Hematopoietic multipotent progenitor cell (in vitro differentiated cells): ENCODE measurements at regions not wholly inside any gene's neighbourhood (a gene's known extent, or its start where the extent isn't known, plus 50 kb on each side); places are given as distances from the start of the nearest gene placed in this dataset.
"Not testable (repeated sequence)": the region's sequence is repeated elsewhere in the genome, so short reads cannot be mapped to it uniquely, and the experiment has no call there.

ENCODE experiments used
- DNase-seq, 3 donors: peaks; one replicate each; pipeline ENCODE4 v3.0.0-alpha.2; 2011 to 2015; ENCODE audit warnings: low read depth in 2 of 3, low spot score in 2 of 3

DNA sequence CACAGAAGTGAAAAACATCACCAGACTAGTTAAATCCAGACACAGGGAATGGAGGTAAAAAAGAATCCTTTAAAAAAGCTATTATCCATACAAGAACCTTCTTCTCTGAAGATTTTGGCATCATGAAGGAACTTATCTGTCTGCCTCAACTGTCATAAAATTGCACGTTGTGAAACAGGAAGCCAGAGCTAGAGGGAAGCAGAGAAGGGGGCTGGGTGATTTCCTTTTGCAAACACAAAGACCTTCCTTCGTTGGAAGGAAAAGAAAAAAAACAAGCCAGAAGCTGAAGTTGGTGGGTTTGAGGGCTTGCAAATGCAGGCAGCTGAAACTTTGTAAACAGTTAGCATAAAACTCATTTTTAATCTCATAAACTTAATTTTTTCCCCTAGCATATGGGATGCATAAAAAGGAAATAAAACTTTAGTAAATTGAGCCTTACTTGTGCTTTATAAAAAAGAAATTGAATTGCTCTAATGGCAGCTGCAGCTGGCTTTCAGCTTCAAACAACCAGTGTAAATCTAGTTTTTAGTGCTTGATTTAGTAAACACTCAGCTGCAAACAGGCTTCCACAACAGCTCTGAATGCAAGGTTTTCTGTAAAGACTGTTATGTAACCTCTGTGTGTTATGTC lies 101.6 kb downstream of the OTUD1 start:
- DNase-seq: peak in 1 of 3 donors; percentile 21

DNA sequence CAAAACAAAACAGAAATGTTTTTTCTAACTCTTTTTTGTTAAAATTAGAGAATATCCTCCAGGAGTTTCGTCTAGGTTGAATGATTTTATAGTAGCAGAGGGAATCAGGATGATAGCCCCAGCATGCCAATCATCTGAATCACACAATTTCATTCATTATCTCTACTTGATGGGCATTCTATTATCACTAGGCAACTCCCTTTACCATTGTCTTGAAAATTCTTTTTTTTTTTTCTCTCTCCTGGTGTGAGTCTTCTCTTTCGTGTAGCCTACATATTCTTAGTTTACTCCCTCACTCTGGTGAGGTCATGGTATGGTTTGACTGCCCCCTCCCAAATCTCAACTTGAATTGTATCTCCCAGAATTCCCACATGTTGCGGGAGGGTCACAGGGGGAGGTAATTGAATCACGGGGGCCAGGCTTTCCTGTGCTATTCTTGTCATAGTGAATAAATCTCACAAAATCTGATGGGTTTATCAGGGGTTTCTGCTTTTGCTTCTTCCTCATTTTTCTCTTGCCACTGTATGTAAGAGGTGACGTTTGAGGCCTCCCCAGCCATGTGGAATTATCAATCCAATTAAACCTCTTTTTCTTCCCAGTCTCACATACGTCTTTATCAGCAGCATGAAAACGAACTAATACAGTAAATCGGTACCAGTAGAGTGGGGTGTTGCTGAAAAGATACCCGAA lies 105.0 kb downstream of the OTUD1 start:
- peak in 1 of 3 donors; percentile 13 for DNase-seq

DNA sequence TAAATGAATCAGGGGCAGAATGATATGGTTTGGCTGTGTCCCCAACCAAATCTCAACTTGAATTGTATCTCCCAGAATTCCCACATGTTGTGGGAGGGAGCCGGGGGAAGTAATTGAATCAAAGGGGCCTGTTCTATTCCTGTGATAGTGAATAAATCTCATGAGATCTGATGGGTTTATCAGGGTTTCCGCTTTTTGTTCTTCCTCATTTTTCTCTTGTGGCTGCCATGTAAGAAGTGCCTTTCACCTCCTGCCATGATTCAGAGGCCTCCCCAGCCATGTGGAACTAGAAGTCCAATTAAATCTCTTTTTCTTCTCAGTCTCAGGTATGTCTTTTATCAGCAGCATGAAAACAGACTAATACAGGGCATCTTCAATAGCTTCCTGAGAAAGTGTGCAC lies 107.0 kb downstream of the OTUD1 start:
- not testable (repeated sequence) for DNase-seq

DNA sequence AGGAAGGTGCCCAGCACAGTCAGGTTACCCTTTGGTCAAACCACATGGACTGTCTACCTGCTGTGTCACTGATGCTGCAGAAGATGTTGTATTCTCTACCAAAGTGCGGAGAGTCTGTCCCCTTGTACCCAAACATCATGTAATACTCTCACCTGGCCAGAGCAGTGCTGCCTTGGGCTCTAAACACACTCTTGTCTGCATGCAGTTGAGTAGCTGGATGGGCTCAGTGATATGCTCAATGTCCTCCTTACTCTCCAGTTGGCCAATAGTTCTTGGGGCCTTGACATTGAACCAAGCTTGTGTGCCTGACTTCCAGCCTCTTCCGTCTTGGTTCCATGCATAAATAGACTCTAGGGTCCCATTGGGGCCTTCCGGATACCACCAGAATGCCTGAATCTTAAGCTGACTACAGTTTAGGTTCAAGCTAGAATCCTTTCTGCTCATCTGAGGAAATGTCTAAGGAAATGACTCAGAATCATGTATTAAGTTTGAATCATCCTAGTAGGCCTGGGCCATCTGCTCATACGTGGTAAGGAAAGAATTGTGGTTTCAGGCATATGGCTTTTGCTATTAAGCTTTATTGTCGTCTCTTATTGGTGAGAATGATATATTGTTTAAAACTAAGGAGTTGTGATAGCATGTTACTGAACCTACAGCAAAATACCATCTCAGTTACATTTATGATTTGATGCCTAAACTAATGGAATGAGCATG lies 118.0 kb downstream of the OTUD1 start:
- no peak for DNase-seq

DNA sequence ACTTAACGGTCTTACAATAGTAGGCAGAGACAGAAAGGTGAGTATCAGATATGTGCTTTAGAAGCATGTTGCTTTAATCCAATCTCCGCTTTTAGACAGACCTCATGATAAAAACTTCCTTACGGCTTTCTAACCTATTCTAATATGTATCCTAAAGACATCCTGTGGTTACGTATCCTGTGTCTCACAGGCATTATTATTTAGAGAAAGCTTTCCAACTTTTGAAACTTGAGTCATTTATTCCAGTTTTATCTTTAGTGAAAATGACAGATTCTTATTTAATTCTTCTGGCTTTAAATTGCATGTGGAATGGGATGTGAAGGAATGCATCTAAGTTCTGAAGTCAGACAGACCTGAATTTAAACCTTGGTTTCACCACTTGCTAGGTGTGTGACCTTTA lies 118.9 kb downstream of the OTUD1 start:
- no peak for DNase-seq

DNA sequence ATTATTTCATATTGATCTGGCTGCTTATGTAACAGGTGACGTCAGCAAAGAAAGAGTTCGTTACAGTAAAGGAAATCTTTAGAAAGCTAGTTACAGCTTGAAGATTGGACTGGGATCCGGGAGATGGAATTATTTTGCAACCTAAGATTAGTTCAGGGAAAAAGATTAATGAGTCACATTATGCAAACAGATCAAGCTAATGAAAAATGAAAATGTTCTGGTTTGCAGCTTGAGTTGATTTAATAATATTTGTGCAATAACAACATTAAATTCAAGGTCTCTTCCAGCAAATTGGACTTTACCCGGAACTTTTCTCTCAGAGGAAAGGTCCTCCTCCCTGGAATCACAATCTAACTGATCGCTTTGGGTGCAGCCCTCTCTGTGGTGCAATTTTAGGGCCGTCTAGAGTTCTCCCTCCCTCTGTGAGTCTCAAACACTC lies 119.5 kb downstream of the OTUD1 start:
- DNase-seq: no peak

DNA sequence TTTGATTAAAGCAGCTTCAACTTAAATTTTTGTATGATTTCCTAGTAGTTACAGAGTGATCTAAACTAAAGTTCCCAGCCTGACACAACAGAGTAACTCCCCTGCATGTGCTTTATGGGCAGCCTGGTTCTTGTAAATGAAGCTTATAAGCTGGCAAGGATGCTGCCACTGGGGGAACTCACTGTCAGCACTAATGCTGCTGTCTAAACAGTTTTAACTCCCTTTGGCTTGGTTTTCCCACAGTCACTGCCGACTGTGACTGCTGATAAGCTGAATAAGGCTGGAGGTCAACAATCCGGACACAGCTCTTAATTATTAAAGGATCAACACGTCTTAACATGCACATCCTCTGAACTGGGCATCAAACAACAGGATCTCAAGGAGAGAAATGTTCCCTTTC lies 130.1 kb downstream of the OTUD1 start:
- no peak for DNase-seq

DNA sequence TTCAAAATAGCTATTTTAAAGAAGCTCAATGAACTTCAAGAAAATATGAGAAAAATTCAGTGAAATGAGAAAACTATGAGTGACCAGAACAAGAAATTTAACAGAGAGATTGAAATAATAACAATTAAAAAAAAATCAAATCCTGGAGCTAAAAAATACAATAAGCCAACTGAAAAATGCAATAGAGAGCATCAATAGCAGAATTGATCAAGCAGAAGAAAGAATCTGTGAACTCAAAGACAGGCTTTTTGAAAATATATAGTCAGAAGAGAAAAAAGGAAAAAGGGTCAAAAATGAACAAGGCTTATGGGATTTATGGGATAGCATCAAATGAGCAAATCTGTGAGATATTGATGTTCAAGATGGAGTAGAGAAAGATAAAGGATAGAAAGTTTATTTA lies 133.0 kb downstream of the OTUD1 start:
- no peak for DNase-seq

DNA sequence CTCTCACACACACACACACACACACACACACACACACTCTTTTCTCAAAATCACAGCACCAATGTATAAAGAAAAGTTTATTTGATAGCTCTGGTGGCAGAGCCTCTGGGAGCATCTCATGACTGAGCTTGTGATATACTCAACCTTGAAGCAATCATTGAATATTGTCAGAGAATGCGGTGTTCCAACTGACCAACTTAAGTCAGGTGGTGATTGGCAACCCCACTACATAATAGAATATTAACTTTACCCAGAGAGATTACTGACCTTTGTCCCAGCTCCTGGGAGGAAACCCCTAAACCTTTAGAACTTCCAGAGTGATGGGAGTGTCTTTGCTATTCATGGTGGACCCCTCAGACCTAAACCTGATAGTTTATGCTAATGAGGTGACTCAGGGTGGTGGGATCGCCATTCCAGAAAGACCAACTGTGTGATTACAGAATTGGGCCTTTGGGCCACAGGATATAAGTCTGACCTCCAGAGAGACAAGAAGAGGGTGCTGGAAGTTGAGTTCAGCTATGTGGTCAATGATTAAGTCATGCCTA lies 143.1 kb downstream of the OTUD1 start:
- no peak for DNase-seq

DNA sequence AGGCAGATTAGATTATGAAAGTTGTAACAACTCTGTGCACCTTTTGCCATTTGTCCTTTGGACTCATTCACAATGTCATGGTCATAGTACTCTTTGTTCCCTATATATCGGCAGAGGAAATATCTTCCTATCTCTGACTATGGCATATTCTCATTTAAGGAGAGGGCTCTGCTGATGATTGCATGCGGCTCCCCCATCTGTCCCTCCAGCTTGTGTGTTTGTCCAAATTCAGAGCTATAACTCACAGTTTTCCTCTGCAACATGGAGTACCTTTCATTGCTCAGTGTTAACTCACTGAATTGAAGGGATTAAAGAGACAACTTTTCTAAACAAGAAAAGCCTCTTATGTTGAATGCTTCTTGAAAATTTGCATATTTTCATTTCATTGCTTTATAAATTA lies 145.5 kb downstream of the OTUD1 start:
- DNase-seq: no peak

DNA sequence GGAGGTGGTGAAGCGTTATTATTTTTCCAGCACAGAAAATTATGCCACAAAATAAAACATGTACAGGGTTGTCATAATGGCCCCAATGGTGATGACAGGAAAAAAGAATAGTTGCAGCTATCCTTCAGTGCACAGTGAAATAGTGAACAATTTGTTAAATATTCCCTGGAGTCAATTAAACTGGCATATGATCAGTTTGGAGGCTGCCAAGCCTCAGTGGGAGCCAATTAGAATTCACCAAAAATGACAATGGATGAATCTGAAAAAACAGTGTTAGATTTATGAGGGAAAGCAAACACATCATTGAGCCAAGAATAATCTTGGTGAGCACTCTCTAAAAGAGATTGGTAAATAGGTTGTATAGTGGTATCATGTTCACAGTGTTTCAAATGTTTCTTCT lies 146.3 kb downstream of the OTUD1 start:
- no peak for DNase-seq

DNA sequence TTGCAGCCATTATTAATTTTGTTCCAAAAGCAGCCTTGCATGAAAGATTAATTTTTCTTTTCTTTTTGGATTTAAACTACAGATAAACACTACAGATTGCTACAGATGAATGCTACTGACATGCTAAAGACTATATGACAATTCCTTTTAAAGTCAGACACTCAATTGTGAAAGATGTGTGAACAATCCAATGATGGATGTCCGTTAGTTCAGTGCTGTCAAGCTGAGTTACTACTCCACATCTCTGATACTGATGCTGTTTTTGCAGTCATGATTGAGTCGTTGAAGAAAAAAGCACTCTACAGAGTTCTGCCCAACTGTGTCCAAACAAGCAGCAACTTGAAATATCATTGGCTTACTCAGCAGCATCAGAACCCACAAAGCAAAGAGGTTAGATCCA lies 146.8 kb downstream of the OTUD1 start:
- no peak for DNase-seq

DNA sequence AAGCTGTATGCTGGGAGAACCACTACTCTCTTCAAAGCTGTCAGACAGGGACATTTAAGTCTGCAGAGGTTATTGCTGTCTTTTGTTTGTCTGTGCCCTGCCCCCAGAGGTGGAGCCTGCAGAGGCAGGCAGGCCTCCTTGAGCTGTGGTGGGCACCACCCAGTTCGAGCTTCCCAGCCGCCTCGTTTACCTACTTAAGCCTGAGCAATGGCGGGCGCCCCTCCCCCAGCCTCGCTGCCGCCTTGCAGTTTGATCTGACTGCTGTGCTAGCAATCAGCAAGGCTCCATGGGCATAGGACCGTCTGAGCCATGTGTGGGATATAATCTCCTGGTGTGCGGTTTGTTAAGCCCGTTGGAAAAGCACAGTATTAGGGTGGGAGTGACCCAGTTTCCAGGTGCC lies 156.4 kb downstream of the OTUD1 start:
- not testable (repeated sequence) for DNase-seq

DNA sequence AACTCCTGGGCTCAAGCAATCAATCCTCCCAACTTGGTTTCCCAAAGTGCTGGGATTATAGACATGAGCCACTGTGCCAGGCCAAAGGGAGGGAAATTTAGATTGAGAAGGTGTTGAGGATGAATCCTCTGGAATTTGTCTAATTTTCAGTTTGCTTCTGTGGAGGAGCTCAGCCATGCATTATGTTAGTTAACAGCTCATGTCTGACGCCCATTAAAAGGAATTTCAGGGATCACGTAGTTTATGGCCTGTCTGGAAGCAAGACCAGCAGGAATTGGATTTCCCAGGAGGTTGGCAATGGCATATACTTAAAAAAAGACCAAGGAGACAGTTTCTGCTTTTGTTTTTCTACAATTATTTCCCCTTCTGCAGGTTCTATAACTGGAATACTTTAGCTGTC lies 165.7 kb downstream of the OTUD1 start:
- DNase-seq: no peak

DNA sequence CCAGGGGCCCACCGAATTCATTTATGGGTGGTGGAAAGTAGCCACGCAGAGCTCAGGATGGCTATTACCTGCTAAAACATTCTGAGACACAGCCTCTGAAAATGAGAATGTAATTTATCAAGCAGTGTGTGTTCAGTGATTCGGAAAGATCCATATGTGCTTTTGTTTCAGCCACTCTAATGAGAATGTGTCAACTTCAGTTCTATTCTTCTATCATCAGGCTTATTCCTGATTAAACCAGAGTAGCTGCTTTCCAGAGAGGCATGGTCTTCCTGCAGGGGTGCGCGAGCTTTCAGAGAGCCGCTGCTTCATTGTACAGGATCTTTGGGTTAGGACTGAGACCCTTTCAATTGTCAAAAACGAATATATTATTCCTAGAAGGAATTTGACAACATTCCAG lies 167.6 kb downstream of the OTUD1 start:
- no peak for DNase-seq

DNA sequence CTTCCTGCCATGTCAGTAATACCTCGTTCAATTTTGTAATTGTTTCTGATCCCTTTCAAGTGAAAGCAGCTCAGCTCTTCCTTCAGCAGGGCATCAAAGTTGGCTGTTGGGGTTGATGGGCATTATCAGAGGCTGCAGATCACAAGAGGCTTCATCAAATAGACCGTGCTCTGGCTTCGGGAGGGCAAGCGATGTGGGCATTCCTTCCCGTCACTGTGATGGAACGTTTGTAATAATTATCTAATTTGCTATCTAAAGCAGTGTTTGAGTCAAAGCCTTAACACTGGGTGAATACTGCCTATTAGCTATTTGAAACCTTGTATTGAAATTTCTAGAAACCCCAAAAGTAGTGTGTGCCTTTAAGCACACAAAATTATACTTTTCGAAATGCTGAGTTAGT lies 170.1 kb downstream of the OTUD1 start:
- DNase-seq: no peak

DNA sequence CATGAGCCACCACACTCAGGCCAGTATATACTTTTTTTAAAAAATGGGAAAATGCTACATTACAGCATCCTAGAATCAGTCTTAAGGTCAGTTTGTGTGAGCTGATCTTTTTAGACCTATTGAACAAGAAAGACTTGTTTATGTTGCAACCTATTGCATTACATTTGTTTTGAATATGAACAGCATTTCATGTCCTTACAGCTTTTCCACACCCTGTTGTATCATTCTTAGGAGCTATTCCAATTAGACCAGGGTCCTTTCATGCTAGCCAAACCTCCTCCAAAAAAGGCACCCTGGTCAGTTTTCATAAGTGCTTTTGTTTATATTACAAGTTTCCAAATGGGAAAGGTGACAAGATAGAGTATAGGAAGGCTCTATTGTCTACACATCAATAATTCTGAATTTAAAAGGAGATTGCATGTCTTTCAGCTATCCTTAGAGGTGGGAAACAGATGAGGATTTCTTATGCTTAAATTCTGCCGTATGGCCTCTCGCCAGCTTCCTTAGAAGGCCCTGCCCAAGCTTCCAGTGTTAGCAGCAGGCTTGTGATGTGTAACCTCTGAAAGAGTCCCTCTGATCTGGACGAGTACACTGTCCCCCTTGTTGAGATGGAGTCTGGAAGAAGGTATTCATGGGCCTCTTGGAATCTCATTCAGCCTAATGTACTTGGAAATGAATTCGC lies 171.9 kb downstream of the OTUD1 start:
- no peak for DNase-seq

DNA sequence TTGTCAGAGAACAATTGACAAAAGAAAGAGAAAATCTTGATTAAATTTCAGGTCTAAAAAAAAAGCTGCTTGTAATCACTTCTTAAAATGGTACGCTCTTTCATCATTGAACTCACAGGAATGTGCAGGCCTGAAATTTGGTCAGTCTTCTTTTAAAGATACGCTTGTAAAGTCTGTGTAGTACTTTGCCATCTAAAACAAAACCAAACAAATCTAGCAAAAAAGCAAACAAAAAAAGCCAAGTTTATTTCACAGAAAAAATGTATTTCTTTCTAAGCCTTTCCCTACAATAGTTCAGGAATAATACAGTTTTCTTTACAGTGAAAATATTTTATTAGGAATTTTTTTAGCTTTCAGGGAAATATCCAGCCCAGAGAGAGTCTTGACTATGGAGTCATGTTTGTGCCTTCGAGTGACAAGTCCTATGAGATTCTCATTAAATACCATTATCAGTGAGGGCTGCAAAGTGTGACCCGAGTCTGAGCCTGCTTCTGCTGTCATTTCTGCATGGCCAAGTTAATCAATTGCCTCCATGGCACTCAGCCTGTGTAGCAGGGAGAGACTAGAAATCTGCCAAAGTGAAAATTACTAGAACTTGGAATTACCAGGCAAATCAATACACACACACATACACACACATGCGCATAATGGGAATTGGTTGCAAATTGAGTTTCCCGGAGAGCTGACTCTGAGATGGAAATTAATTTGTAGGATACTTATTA lies 172.6 kb downstream of the OTUD1 start:
- no peak for DNase-seq

DNA sequence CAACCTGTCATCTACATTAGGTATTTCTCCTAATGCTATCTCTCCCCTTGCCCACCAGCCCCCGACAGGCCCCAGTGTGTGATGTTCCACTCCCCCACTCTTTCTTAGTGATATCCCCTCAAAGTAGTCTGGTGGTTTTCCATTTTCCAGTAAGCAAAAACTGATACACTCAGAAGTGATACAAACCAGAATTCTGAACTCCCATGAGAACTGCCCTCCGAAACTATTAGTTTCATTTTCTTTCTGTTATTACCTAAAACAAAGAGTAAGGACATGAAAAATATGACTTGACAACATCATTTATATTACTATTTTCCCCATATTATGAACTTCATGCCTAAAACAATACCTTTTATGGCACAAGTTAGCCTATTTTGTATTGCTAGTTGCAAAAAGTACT lies 175.0 kb downstream of the OTUD1 start:
- DNase-seq: no peak

DNA sequence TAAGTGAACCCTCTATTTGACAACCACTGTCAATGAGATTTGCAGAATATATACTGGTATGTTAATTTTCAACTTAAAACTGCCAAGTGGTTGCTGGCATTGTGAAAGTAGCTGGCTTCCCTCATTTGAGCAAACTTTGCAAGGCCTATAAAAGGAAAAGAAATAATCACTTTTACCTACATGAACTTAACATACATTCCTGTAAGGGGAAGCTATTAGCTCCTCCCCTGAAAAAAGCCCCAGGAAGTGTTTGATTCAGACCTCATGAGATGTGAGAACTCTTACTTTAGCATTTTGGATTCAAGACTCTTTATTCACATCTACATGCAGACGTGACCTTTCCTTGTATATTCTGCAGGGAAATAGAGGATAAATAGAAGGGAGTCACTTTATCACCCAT lies 175.6 kb downstream of the OTUD1 start:
- DNase-seq: no peak

DNA sequence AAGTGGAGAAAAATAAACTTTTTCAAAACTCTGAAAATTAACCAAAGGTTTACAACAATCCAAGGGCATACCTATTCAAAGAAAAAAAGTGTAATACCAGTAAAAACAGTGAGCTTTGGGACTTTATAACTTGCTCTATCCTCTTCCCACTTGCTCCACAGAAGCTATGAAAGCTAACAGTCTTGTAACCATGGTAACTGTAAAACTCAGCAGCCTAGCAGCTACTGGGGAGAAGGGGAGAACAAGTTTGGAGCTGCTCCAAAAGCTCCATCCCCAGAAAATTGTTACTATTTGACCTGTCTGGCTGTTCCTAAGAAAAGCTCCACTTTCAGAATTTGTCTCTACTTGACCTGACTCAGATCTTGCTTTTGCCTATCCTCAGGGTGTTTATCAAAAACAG lies 191.5 kb downstream of the OTUD1 start:
- no peak for DNase-seq
